ENCODE measurements at regions not wholly inside any gene's neighbourhood (a gene's known extent, or its start where the extent isn't known, plus 50 kb on each side); places are given as distances from the start of the nearest gene placed in this dataset.

- no peak for DNase-seq (ENCODE audit: low read depth)
- no peak overlapping the region for H3K4me3 ChIP-seq (ENCODE audit: low read depth, low read length)
- no peak for TF ChIP-seq CTCF (conservative IDR thresholded peaks at IDR 0.05; ENCODE audit: low read depth, low read length)
Measured at GRCh38 chr7:130936202-130936931, 202.4 kb upstream of the KLF14 start.

GRCh38 chr7:130937016-130937415, 203.0 kb upstream of the KLF14 start:
- no peak for TF ChIP-seq CTCF (conservative IDR thresholded peaks at IDR 0.05; ENCODE audit: low read depth, low read length)
- H3K4me3 ChIP-seq (ENCODE audit: low read depth, low read length), result no peak overlapping the region
- no peak for DNase-seq (ENCODE audit: low read depth)

- TF ChIP-seq CTCF (conservative IDR thresholded peaks at IDR 0.05; ENCODE audit: low read depth, low read length), result no peak
- no peak overlapping the region for H3K4me3 ChIP-seq (ENCODE audit: low read depth, low read length)
- DNase-seq (ENCODE audit: low read depth), result no peak
Measured at GRCh38 chr7:130937830-130938229, 203.8 kb upstream of the KLF14 start.

GRCh38 chr7:130938661-130939060, 204.7 kb upstream of the KLF14 start:
- H3K4me3 ChIP-seq (ENCODE audit: low read depth, low read length), result no peak overlapping the region
- TF ChIP-seq CTCF (conservative IDR thresholded peaks at IDR 0.05; ENCODE audit: low read depth, low read length), result no peak

GRCh38 chr7:130939321-130940095, 205.5 kb upstream of the KLF14 start:
- DNase-seq (ENCODE audit: low read depth), result peak; percentile 56
- peak overlapping the region; percentile 58 for H3K4me3 ChIP-seq (ENCODE audit: low read depth, low read length)
- TF ChIP-seq CTCF (conservative IDR thresholded peaks at IDR 0.05; ENCODE audit: low read depth, low read length), result no peak

More at GRCh38 chr7:130938661-130939060, 204.7 kb upstream of the KLF14 start:
- DNase-seq (ENCODE audit: low read depth), result no peak

GRCh38 chr7:130940326-130940725, 206.3 kb upstream of the KLF14 start:
- no peak for DNase-seq (ENCODE audit: low read depth)
- H3K4me3 ChIP-seq (ENCODE audit: low read depth, low read length), result peak overlapping the region; percentile 58
- no peak for TF ChIP-seq CTCF (conservative IDR thresholded peaks at IDR 0.05; ENCODE audit: low read depth, low read length)
